ENCODE measurements at regions not wholly inside any gene's neighbourhood (a gene's known extent, or its start where the extent isn't known, plus 50 kb on each side); places are given as distances from the start of the nearest gene placed in this dataset.
A peak's percentile ranks its signal among the peaks of the same experiment; 100 is the strongest.

DNA sequence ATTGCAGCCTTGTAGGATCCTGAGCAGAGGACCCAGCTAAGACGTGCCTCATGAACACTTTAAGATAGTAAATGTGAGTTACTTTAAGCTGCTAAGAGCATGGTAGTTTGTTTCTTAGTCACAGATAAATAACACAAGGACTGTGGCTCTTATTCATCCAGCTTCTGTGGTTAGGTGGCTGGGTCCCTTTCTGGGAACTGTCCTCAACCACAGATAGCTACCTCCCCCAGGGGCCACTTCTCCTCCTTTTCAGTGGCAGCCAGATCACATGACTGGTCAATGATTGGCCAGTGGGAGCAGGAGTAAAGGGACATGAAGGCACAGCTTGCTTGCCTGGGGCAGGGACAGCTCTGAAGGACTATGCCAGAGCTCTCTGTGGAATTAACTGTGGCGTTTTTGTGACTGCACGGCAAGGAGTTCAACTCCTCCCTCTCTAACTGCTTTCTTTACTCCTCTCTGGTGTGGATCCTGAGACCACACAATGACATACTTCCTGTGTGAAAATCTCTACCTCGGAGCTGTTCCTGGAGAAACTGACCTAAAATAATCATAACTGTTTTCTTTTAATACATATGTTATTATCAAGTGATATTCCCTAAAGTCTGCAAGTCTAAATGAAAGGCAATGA lies 76.5 kb downstream of the NRN1 start:
- DNase-seq (no peak), ATAC-seq (no peak)
- Histone ChIP-seq H3K4me3 (ENCODE audit: low read length) (no peak overlapping the region), H3K27me3 (ENCODE audit: control insufficient read depth, insufficient read depth) (no peaks in the 10 kb centered on the region), H3K4me1 (ENCODE audit: control insufficient read depth, insufficient read depth, low read length) (no peaks in the 10 kb centered on the region), H3K27ac (ENCODE audit: low read length) (no peak overlapping the region), H3K9me3 (ENCODE audit: control insufficient read depth, low read length) (peaks cover 4% of the 10 kb centered on the region)
- intact Hi-C loops (cut with DNase I): no loop called here
- WGBS: 57% methylated on average over 4 of the region's 4 CpGs

GRCh38 chr6:5923840-5924239 lies 82.9 kb downstream of the NRN1 start:
- 83% methylated on average over 4 of the region's 4 CpGs for WGBS
- H3K27ac ChIP-seq (ENCODE audit: low read length): no peak overlapping the region
- H3K9me3 ChIP-seq (ENCODE audit: control insufficient read depth, low read length): no peaks in the 10 kb centered on the region
- peaks cover 3% of the 10 kb centered on the region for H3K27me3 ChIP-seq (ENCODE audit: control insufficient read depth, insufficient read depth)
- no peaks in the 10 kb centered on the region for H3K4me1 ChIP-seq (ENCODE audit: control insufficient read depth, insufficient read depth, low read length)
- intact Hi-C loops (cut with DNase I): no loop called here
- no peak for DNase-seq
- no peak overlapping the region for H3K4me3 ChIP-seq (ENCODE audit: low read length)
- ATAC-seq: no peak

GRCh38 chr6:5922230-5922629 lies 84.5 kb downstream of the NRN1 start:
- no peaks in the 10 kb centered on the region for H3K9me3 ChIP-seq (ENCODE audit: control insufficient read depth, low read length)
- no peak overlapping the region for H3K4me3 ChIP-seq (ENCODE audit: low read length)
- intact Hi-C loops (cut with DNase I): no loop called here
- DNase-seq (no peak), ATAC-seq (no peak)
- H3K4me1 ChIP-seq (ENCODE audit: control insufficient read depth, insufficient read depth, low read length): no peaks in the 10 kb centered on the region
- peaks cover 3% of the 10 kb centered on the region for H3K27me3 ChIP-seq (ENCODE audit: control insufficient read depth, insufficient read depth)
- WGBS: 61% methylated on average over 4 of the region's 4 CpGs
- no peak overlapping the region for H3K27ac ChIP-seq (ENCODE audit: low read length)

DNA sequence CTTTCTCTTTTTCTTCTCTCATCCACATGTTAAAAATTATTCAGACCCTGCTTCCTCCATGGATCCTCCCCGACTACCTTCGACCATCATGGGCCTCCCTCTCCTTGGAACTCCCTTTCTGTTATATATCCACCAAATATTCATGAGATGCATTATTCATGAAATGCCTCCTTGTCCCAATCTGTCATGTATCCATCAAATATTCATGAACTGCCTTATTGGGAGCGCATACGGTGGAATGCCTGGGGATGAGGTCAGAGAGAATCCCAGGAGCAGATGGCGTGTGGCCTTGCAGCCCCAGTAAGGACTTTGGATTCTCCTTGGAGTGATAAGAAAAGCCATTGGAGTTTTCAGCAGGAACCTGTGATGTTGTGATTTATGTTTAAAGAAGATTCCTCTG lies 97.0 kb downstream of the NRN1 start:
- ATAC-seq (no peak), DNase-seq (no peak)
- intact Hi-C loops (cut with DNase I): no loop called here
- no peaks in the 10 kb centered on the region for H3K9me3 ChIP-seq (ENCODE audit: control insufficient read depth, low read length)
- whole genome bisulfite sequencing: 89% methylated on average over 5 of the region's 5 CpGs
- no peak overlapping the region for H3K4me3 ChIP-seq (ENCODE audit: low read length)
- H3K27me3 ChIP-seq (ENCODE audit: control insufficient read depth, insufficient read depth): no peaks in the 10 kb centered on the region
- H3K27ac ChIP-seq (ENCODE audit: low read length): no peak overlapping the region
- peaks cover 8% of the 10 kb centered on the region for H3K4me1 ChIP-seq (ENCODE audit: control insufficient read depth, insufficient read depth, low read length)

GRCh38 chr6:5906842-5907241 lies 99.9 kb downstream of the NRN1 start:
- Histone ChIP-seq H3K4me3 (ENCODE audit: low read length) (no peak overlapping the region), H3K4me1 (ENCODE audit: control insufficient read depth, insufficient read depth, low read length) (peaks cover 8% of the 10 kb centered on the region), H3K27ac (ENCODE audit: low read length) (no peak overlapping the region), H3K27me3 (ENCODE audit: control insufficient read depth, insufficient read depth) (no peaks in the 10 kb centered on the region), H3K9me3 (ENCODE audit: control insufficient read depth, low read length) (no peaks in the 10 kb centered on the region)
- intact Hi-C loops (cut with DNase I): no loop called here
- 99% methylated on average over 1 of the region's 1 CpG for WGBS
- DNase-seq: no peak
- no peak for ATAC-seq

- no peaks in the 10 kb centered on the region for H3K27me3 ChIP-seq (ENCODE audit: control insufficient read depth, insufficient read depth)
- intact Hi-C loops (cut with DNase I): no loop called here
- DNase-seq (no peak), ATAC-seq (no peak)
- no peak overlapping the region for H3K27ac ChIP-seq (ENCODE audit: low read length)
- H3K4me1 ChIP-seq (ENCODE audit: control insufficient read depth, insufficient read depth, low read length): peaks cover 8% of the 10 kb centered on the region
- H3K4me3 ChIP-seq (ENCODE audit: low read length): no peak overlapping the region
- WGBS: 75% methylated on average over 1 of the region's 1 CpG
- no peaks in the 10 kb centered on the region for H3K9me3 ChIP-seq (ENCODE audit: control insufficient read depth, low read length)
Measured at GRCh38 chr6:5906340-5906670, 100.4 kb downstream of the NRN1 start.

GRCh38 chr6:5905431-5906339 lies 101.0 kb downstream of the NRN1 start:
- peak; percentile 88 to 90 (median 88) for DNase-seq
- no peaks in the 10 kb centered on the region for H3K9me3 ChIP-seq (ENCODE audit: control insufficient read depth, low read length)
- peak; percentile 96 to 97 for ATAC-seq
- WGBS: 59% methylated on average over 18 of the region's 18 CpGs
- H3K27ac ChIP-seq (ENCODE audit: low read length): peak overlapping the region; percentile 62
- no peaks in the 10 kb centered on the region for H3K27me3 ChIP-seq (ENCODE audit: control insufficient read depth, insufficient read depth)
- intact Hi-C loops (cut with DNase I): no loop called here
- no peak overlapping the region for H3K4me3 ChIP-seq (ENCODE audit: low read length)
- peaks cover 8% of the 10 kb centered on the region for H3K4me1 ChIP-seq (ENCODE audit: control insufficient read depth, insufficient read depth, low read length)

DNA sequence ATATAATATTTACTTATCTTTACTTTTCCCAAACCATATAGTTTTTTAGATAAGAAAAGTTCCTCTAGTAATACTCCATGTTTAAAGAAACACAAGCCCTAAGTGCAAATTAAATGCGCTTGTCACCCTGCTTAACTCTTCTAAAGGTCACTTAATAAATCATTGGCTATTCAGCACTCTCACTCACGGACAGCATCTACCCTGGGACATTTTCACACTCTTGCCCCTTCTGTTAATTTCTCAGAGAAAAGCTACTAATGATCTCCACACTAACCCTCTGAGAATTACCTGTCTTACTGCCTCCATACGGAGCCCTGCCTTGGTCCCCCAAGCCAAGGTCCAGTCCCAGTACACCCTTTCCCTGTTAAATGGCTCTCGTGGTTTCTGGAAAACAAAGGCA lies 102.2 kb downstream of the NRN1 start:
- ATAC-seq: no peak
- H3K4me3 ChIP-seq (ENCODE audit: low read length): no peak overlapping the region
- no peak overlapping the region for H3K27ac ChIP-seq (ENCODE audit: low read length)
- WGBS: 59% methylated on average over 4 of the region's 4 CpGs
- no peak for DNase-seq
- no peaks in the 10 kb centered on the region for H3K27me3 ChIP-seq (ENCODE audit: control insufficient read depth, insufficient read depth)
- peaks cover 8% of the 10 kb centered on the region for H3K4me1 ChIP-seq (ENCODE audit: control insufficient read depth, insufficient read depth, low read length)
- H3K9me3 ChIP-seq (ENCODE audit: control insufficient read depth, low read length): no peaks in the 10 kb centered on the region
- intact Hi-C loops (cut with DNase I): no loop called here

- Histone ChIP-seq H3K27ac (ENCODE audit: low read length) (no peak overlapping the region), H3K27me3 (ENCODE audit: control insufficient read depth, insufficient read depth) (no peaks in the 10 kb centered on the region), H3K4me3 (ENCODE audit: low read length) (no peak overlapping the region), H3K9me3 (ENCODE audit: control insufficient read depth, low read length) (no peaks in the 10 kb centered on the region), H3K4me1 (ENCODE audit: control insufficient read depth, insufficient read depth, low read length) (no peaks in the 10 kb centered on the region)
- ATAC-seq (no peak), DNase-seq (no peak)
- 95% methylated on average over 4 of the region's 4 CpGs for WGBS
- intact Hi-C loops (cut with DNase I): no loop called here
Measured at GRCh38 chr6:5899216-5900045, 107.3 kb downstream of the NRN1 start.

- Histone ChIP-seq H3K4me3 (ENCODE audit: low read length) (no peak overlapping the region), H3K27ac (ENCODE audit: low read length) (no peak overlapping the region), H3K9me3 (ENCODE audit: control insufficient read depth, low read length) (no peaks in the 10 kb centered on the region), H3K27me3 (ENCODE audit: control insufficient read depth, insufficient read depth) (no peaks in the 10 kb centered on the region), H3K4me1 (ENCODE audit: control insufficient read depth, insufficient read depth, low read length) (no peaks in the 10 kb centered on the region)
- ATAC-seq: no peak
- DNase-seq: no peak
- intact Hi-C loops (cut with DNase I): no loop called here
- 83% methylated on average over 8 of the region's 8 CpGs for WGBS
Measured at GRCh38 chr6:5898563-5898962, 108.2 kb downstream of the NRN1 start.

GRCh38 chr6:5898102-5898501 lies 108.6 kb downstream of the NRN1 start:
- WGBS: 98% methylated on average over 1 of the region's 1 CpG

More at GRCh38 chr6:5898102-5898501, 108.6 kb downstream of the NRN1 start:
- DNase-seq (no peak), ATAC-seq (no peak)
- Histone ChIP-seq H3K27ac (ENCODE audit: low read length) (no peak overlapping the region), H3K9me3 (ENCODE audit: control insufficient read depth, low read length) (no peaks in the 10 kb centered on the region), H3K27me3 (ENCODE audit: control insufficient read depth, insufficient read depth) (no peaks in the 10 kb centered on the region), H3K4me1 (ENCODE audit: control insufficient read depth, insufficient read depth, low read length) (no peaks in the 10 kb centered on the region), H3K4me3 (ENCODE audit: low read length) (no peak overlapping the region)
- intact Hi-C loops (cut with DNase I): no loop called here

All from right cardiac atrium (tissue), 5 donors.